ENCODE measurements at regions not wholly inside any gene's neighbourhood (a gene's known extent, or its start where the extent isn't known, plus 50 kb on each side); places are given as distances from the start of the nearest gene placed in this dataset.

GRCh38 chr15:79549196-79549595 lies 117.1 kb downstream of the MINAR1 start:
- 29 to 53% (median 40%) methylated on average over 2 of the region's 2 CpGs for WGBS, 3 donors

GRCh38 chr15:79560384-79560783 lies 128.2 kb downstream of the MINAR1 start:
- no peak overlapping the region for H3K27ac ChIP-seq
- H3K4me1 ChIP-seq (ENCODE audit: insufficient read depth), result no peaks in the 10 kb centered on the region
- H3K4me3 ChIP-seq, result no peak overlapping the region
- no peaks in the 10 kb centered on the region for H3K9me3 ChIP-seq
- no peaks in the 10 kb centered on the region for H3K27me3 ChIP-seq
- H3K36me3 ChIP-seq, result no peaks in the 10 kb centered on the region
- intact Hi-C loops (cut with DNase I), result no loop called here
- DNase-seq, result no peak
- 92 to 96% (median 95%) methylated on average over 24 of the region's 24 CpGs for WGBS, 3 donors
- TF ChIP-seq POLR2A (IDR thresholded peaks at IDR 0.05), result no peak
- TF ChIP-seq CTCF (IDR thresholded peaks at IDR 0.05), result no peak
- TF ChIP-seq EP300 (IDR thresholded peaks at IDR 0.05), result no peak

More at GRCh38 chr15:79549196-79549595, 117.1 kb downstream of the MINAR1 start:
- DNase-seq, result no peak
- Histone ChIP-seq H3K4me3 (no peak overlapping the region), H3K27me3 (no peaks in the 10 kb centered on the region), H3K27ac (no peak overlapping the region), H3K4me1 (ENCODE audit: insufficient read depth) (no peaks in the 10 kb centered on the region), H3K36me3 (no peaks in the 10 kb centered on the region), H3K9me3 (no peaks in the 10 kb centered on the region)
- TF ChIP-seq POLR2A (IDR thresholded peaks at IDR 0.05) (no peak), EP300 (IDR thresholded peaks at IDR 0.05) (no peak), CTCF (IDR thresholded peaks at IDR 0.05) (no peak)
- intact Hi-C loops (cut with DNase I), result no loop called here

DNA sequence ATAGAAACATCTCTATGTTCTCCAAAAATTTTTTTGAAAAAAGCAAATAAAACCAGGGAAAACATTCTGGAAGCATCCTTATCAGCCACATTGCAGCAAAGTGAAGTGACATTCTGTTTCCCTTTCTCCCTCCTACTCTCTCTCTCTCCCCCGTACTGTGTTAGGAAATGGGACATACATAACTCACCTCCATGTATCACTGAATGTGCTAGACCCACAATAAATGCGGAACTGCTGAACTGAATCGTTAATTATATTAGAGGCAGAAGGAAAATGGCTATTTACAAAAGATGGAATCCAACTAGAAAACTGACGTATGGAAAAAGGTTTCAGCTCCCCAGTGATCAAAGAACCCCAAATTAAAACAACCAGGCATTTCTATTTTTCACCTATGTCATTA lies 129.8 kb downstream of the MINAR1 start:
- DNase-seq, result no peak
- Histone ChIP-seq H3K36me3 (no peaks in the 10 kb centered on the region), H3K27me3 (no peaks in the 10 kb centered on the region), H3K4me1 (ENCODE audit: insufficient read depth) (no peaks in the 10 kb centered on the region), H3K4me3 (no peak overlapping the region), H3K27ac (no peak overlapping the region), H3K9me3 (no peaks in the 10 kb centered on the region)
- intact Hi-C loops (cut with DNase I), result no loop called here
- no peak for TF ChIP-seq EP300 (IDR thresholded peaks at IDR 0.05)
- TF ChIP-seq CTCF (IDR thresholded peaks at IDR 0.05), result no peak
- no peak for TF ChIP-seq POLR2A (IDR thresholded peaks at IDR 0.05)
- WGBS, 3 donors, result 31 to 62% (median 38%) methylated on average over 4 of the region's 4 CpGs

GRCh38 chr15:79562403-79562815 lies 130.3 kb downstream of the MINAR1 start:
- H3K9me3 ChIP-seq, result no peaks in the 10 kb centered on the region
- TF ChIP-seq EP300 (IDR thresholded peaks at IDR 0.05) (no peak), CTCF (IDR thresholded peaks at IDR 0.05) (no peak), POLR2A (IDR thresholded peaks at IDR 0.05) (no peak)
- no peak overlapping the region for H3K27ac ChIP-seq
- H3K36me3 ChIP-seq, result no peaks in the 10 kb centered on the region
- H3K4me3 ChIP-seq, result no peak overlapping the region
- DNase-seq, result no peak
- H3K27me3 ChIP-seq, result no peaks in the 10 kb centered on the region
- WGBS, 3 donors, result 55 to 72% (median 59%) methylated on average over 14 of the region's 14 CpGs
- intact Hi-C loops (cut with DNase I), result no loop called here
- no peaks in the 10 kb centered on the region for H3K4me1 ChIP-seq (ENCODE audit: insufficient read depth)

DNA sequence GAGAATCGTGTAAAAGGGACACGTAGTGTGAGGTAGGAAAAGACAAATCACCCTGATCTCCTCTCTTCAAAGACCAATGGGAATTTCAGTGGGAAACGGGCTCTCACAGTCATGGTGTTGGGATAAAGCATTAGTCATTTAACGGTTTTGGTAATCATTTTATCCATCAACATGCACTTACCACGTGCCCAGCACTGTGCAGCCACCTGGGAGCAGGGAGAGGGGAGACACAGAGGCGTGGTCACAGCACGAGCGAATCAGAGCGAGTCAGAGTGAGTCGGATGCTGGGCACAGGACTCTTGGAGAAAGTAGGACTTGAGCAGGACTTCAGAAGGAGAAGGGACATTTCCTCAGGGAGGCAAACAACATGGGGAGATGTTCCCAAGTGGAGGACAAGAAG lies 130.8 kb downstream of the MINAR1 start:
- no peak for DNase-seq
- H3K4me3 ChIP-seq, result no peak overlapping the region
- 79 to 83% (median 80%) methylated on average over 10 of the region's 10 CpGs for WGBS, 3 donors
- intact Hi-C loops (cut with DNase I), result no loop called here
- no peak for TF ChIP-seq CTCF (IDR thresholded peaks at IDR 0.05)
- no peak for TF ChIP-seq POLR2A (IDR thresholded peaks at IDR 0.05)
- no peak for TF ChIP-seq EP300 (IDR thresholded peaks at IDR 0.05)
- H3K4me1 ChIP-seq (ENCODE audit: insufficient read depth), result no peaks in the 10 kb centered on the region
- no peaks in the 10 kb centered on the region for H3K36me3 ChIP-seq
- H3K9me3 ChIP-seq, result no peaks in the 10 kb centered on the region
- H3K27me3 ChIP-seq, result no peaks in the 10 kb centered on the region
- no peak overlapping the region for H3K27ac ChIP-seq
